ENCODE measurements at regions not wholly inside any gene's neighbourhood (a gene's known extent, or its start where the extent isn't known, plus 50 kb on each side); places are given as distances from the start of the nearest gene placed in this dataset.

DNA sequence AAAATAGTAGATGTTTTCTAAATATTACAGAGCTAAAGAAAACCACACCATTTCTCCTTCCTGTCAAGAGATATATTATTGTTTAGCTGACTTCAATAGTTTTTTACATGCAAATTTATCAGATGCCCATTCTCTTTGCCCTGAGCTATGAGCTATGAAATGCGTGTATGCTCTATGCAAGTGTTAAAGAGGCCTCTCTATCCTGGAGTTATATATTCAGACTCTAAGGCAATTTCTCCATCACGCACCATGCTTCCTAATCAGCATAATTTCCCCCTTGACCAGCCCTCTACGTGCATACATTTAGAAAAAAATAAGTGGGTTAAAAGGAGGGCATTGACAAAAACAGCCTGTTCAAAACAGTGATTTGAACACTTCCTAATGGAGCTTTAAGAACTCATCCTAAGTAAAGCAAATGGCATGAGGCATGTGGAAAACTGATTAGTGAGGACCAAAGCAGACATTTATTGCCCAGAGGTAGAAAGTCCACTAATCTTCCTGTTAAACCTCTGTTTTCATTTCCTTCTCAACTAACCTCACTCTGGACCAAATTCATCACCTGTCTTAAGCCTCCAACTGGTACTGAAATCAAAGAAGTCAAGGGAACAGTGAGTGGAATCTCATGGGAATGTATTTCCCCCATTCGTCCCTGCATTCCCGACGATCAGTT is 565.8 kb upstream of the PKN2 start:
- TF ChIP-seq POLR2A (IDR thresholded peaks at IDR 0.05) (no peak), CTCF (IDR thresholded peaks at IDR 0.05) (no peak), POLR2AphosphoS5 (IDR thresholded peaks at IDR 0.05) (no peak), EP300 (IDR thresholded peaks at IDR 0.05; ENCODE audit: low read depth) (no peak)
